Fibroblast of skin of left biceps (primary cell): ENCODE measurements at regions not wholly inside any gene's neighbourhood (a gene's known extent, or its start where the extent isn't known, plus 50 kb on each side); places are given as distances from the start of the nearest gene placed in this dataset.

Experiments
- DNase-seq, 2 experiments: peaks; one replicate each; pipeline ENCODE4 v3.0.0-alpha.2; 2013; ENCODE audit warnings: low read depth in 2 of 2

DNA sequence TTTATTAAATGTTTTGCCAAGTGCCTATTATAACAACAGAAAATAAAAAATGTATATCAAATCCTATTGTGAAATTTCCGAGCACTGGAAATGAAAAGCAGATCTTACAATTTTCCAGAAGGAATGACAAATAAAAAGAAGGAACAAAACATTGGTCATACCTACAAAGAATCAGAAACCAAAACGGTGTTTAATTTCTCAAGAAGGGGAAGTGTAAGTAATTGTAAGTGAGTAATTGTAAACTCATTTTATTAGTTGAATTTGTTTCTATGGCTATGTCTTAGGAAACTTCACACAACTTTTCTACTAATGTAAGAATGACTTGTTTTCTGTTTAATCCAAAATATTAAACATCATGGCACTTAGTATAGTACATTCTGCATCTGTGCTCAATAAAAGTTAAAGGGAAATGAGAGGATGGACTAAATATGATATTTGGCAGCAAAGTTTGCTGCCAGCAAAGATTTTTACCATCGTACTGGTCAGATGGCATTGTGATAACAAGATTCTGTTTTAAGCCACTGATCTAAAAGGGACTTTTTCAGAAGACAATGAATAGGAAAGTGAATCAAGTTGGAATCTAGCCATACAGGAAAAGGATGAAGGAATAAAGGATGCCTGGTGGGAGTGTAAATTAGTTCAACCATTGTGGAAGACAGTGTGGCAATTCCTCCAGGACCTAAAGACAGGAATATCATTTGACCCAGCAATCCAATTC is 232.4 kb downstream of the NFKBIZ start:
- DNase-seq, result no peak

DNA sequence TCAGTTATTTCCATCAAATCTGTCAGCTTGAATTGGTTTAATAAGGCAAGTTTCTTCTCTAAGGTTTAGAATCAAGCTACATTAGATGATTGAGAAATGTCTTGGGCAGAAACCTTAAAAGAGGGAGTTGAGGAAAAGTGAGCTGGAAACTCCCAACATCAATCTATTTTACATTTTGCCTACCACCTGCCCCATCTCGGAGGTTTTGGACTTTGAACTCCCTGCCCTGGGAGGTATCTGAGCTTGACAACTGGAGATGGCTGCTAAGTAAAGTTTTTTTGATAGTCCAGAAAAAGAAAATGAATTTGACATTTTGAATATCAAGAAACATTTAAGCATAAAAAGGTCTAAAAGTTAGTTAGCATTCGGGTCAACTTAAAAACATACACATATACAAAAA is 234.2 kb downstream of the NFKBIZ start:
- DNase-seq, result no peak

DNA sequence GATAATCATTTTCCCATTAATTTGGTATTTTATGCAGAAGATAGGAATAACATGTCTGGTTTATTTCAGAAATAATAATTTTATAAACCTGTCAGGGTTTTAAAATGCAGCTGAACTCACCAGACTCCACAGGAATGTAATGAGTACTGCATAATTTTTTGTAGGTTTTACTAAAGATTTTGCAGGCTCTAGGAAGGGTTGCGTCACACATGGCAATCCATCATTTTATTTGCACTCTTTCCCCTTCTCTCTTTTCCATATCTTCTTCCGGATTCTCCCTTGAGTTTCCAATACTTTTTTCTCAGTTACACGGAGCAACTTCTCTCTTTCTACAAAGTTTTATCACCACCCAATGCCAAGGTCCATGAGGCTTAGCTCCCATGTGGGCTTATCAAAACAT is 234.7 kb downstream of the NFKBIZ start:
- no peak for DNase-seq

DNA sequence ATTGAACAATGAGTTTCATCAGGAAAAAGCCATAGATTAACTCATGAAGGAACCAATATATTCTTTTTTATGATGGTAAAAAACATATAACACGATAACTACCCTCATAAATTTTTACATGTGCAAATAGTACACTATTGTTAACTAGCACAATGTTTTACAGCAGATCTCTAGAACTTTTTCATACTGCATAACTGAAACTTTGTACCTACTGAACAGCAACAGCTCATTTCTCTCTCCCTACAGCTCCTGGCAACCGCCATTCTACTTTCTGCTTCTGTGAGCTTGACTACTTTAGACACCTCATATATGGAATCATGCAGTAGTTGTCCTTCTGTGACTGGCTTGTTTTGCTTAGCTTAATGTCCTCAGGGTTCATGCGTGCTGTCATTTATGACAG is 235.4 kb downstream of the NFKBIZ start:
- DNase-seq, result no peak

DNA sequence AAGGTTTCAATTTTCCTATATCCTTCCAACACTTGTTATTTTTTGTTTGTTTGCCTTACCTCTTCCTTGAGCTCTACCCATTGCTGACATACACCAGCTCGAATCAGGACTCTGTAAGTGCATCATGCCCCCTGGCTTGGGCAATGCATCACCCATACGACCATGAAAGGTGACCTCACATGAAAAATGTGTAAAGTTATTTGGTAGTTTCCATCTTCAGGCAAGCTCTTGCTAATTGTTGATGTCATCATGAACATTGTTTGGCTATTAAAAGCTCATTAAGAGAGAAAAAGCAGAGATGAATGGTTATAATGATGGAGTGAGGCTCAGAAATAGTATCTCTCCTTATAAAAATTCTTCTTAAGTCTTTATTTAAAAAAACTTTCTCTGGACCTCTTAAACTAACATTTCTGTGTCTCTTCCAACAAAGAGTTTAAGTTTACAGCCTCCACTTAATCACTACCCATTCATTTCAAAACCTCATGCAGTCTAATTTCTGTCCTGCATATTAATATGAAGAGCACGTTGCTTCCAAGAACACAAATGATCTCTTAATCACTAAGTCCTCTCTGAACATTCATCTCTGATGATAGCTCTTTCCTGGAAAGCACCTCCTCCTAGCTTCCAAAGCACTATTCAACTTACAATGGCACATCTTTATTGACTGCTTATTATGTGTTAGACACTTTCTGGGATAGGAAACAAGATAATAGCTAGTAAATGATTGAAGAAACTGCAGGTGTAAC is 236.3 kb downstream of the NFKBIZ start:
- DNase-seq, result no peak

DNA sequence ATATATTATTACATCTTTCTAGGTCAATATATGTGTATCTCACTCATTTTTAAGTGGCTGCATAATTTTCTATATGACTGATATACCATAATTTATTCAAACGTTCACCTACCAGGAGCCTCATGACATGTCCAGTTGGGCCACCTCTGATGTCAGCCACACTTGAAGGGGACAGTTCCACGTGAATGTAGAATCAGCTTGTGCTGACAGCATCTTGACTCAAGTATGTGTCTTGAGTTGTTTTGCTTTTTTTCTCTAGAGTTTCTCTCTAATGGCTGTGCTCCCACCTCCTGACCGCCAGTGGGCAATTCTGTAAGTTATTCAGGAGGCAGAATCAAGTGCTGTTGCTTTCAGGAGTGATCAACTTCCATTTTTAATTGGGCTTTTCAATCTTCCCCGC is 237.9 kb downstream of the NFKBIZ start:
- DNase-seq, result no peak

DNA sequence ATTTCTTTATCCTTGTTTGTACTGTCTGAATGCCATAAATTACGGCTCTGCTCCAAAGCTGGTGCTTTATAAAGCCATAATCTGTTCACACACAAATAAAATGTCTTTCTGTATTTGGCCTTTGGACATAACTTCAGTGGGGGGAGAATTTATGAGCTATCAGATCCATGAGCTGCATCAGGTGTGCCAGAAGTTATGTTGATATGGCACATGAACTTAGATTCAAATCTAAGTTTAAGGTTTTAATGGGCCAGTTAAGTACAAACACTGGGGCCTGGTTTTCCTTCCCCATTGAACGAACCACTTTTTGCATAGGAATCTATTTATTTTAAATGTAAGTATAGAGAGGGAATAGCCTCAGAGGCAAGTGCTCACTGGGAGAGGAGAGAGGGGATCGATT is 239.9 kb downstream of the NFKBIZ start:
- DNase-seq, result no peak

DNA sequence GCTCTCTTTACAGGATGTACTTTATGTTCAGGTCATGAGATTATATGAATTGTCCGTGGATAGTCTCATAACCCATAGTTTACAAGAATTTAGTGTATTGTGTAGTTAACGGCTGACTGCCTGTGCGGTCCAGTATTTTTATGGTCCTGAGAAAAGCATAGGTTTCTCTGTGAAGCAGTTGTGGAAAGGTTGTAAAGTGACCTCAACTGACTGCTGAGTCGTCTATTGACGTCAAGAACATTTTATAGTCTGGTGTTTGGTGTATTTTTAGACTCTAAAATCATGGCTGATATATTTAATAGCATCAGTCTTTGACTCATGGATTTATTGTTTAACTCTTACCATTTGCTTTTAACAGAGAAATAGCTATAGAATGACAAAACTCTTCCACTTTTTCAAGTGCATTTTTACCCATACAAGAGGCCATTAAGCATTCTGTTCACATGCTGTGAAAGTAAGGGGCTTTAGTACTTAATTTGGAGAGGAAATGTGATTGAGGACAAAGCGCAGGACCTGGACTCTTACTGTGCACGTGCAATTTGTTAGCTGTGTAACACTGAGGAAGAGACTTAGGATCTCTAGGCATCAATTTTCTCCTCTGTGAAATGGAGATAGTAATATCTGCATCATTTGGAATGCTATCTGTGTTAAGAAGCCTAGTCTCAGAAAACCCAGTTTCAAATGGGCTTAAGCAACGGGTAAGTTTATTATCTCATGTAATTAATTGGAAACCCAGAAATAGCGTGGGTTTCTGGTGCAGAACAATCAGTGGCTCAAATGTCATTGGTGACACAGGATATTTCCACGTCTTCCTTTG is 240.8 kb downstream of the NFKBIZ start:
- peak; percentile 68 to 74 for DNase-seq

DNA sequence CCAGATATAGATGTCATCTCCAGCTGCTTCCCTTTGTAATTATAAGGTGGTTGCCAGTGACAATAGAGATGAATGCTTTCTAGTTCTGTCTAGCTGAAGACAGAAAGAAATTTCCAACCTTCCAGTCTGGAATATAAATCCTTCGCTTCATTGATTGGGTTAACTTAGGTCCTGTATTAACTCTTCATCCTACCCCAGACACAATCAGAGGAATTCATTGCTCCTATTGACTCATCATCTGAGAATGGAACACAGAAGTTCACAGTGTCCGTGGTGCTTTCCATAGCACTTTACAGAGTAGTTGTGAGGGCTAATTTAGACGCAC is 241.4 kb downstream of the NFKBIZ start:
- no peak for DNase-seq

DNA sequence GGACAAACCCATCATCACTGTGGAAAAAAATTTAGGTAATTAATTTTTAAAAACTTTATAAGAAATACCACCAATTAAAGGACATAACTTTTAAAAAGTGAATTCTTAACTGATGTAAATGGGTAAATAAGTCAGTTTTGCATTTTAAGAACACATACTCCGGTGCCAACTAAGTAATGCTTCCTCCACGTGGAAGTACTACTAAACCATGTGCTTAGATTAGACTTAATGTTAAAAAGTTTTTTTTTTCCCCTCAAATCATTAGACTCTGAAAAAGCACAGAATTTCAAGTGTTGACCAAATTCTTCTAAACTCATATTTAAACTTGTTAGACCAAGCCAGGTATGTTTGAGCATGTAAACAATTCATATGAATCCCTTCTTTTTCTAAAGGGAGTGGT is 242.0 kb downstream of the NFKBIZ start:
- DNase-seq, result no peak

DNA sequence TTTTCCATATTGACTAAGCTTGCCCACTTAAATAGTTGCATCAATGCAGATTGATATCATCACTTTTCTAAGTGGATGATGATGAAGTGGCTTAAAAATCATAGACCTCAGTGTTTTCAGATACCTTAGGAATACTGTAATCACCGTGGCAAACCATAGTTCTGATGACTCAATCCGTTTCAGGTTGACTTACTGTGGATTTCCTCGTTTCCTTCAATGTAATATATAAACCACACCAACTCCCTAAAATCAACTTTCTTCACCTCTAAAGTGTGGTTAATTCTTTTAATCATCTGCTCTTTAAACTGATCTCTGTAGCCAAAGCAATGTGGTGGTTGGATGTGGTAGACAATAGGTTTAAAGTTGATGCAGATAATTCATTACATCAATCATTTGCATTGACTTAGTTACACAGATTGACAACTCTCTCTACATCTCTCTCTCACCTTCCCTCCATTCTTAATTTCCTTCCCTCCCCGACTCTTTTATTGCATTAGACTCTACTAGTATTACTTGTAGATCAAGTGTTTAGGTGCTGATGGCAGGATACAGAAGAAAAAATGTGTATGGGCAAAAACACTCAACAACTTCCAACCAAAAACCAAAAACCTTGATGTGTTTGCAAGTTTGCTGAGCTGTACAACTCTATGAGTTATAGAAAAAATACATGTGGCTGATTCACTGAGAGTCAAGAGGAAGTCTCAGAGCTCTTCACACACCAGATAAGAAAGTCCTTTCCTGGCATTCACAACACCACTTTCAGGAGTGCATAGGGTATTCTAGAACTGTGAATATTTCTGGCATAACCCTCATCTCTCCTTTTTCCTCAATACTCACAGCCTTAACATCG is 243.5 kb downstream of the NFKBIZ start:
- no peak for DNase-seq

DNA sequence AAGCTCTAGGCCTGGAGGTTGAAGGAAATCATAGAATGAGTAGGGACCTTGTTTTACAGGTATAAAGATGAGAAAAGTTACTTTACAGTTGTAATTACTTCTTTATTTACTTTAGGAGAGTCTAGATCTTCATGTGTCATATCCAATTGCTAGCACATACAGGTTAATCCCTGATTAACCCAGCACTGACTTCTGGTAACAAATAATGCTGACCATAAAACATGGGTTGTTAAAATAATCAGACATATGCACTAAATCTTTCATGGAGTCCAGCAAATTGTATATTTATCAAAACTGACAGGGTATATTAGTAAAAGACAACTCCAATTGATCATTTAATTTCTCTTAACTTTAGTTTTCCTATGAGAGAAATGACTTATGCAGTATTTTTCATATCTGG is 245.2 kb downstream of the NFKBIZ start:
- DNase-seq, result no peak

DNA sequence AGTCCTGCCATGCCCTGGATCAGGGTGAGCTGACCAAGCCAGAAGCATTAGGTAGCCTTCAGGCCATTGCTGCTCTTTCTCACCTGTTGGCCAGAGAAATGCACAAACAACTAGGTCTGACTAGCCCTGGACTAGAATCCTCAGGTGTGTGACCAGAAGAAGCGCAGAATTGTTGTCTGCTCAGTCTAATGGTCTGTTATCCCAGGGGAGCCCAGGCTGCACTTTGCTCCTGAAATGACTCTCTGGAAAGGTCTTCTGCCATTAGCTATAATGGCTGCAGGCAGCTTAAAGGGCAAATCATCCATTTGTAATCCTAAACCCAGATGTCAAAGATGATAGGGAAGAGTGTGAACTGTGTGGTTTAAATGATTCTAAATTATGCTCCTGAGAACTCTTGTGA is 246.1 kb downstream of the NFKBIZ start:
- DNase-seq, result no peak

DNA sequence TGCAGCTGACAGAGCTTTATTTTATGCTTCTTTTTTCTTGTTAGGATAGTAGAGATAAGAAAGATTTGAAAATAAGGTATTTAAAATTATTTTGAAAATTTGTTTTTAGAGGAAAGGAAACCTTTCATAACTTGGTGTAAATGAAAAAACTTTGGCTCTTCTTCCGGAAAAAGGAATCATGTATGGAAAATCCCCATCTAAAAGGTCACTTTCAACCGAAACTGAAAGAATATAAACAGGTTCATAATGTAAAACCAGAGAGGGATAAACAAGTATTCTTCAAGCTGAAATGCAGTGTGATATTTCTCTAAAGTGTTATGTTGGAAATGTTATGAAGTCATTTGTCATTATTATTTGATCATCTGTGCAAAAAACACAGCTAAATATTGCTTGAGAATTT is 246.8 kb downstream of the NFKBIZ start:
- DNase-seq, result no peak

DNA sequence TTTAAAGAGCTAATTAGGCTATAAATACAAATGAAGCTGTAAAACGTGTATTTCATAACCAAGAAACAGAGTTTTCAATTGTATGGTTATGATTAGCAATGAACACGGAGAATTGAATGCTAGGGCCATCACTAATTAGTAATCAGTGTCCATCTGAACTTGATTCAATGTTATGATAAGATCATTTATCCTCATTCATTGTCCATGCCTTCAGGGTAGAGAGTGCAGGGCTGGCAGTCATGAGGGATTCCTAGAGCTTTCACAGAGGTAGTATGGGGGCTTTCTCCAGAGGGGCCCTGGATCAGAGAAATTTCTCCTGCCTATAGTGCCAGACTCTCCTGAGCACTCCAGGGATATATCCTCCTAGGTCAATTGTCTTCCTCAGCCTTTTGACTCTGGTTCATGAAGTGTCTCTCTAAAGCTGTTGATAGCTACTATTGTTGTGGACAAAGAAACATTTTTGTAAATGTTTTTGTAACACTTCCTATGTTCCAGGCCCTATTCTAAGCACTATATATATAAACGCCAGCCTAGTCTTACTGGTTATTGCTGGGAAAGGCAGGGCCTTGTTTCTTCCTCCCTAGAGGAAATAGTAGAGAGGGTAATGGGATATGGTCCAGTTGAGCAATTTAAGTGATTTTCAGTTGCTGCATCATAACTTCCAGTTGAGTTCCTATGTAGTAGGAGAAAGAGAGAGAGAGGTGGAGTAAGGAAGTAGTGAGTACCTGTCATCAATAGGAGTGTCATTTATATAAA is 249.0 kb downstream of the NFKBIZ start:
- DNase-seq, result no peak

DNA sequence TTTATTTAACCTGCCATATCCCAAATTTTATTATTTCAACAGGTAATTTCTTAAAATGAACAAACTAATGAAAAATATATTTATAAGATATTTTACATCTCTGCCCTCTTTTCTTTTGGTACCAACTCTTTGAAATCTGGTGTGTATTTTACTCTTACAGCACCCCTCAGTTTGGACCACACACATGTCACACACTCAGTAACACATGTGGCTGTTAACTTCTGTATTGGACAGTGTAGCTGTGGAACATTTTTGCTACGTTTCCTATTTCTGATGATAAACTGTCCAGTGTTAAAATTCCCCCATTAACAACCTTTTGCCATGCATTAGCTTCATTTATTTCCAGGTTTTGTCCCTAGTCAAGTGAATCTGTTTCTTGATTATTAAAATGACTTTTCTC is 250.6 kb downstream of the NFKBIZ start:
- DNase-seq, result no peak

DNA sequence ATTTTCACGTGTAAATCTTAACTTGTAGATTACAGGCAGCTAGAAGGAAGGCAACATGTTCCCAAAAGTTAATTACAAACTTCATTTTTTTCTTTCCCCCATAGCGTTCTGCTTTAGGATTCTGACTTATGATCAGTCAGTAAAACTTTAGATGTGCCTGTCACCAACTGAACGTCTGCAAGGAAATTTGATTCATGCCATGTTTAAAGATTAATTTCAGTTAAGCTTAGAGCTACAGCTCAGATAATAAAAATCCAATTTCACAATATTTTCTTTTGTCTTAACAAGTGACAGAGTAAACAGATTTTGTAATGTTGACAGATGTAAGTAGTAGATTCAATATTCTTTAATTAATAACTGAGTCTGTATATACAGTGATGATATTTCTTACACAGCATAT is 253.1 kb downstream of the NFKBIZ start:
- DNase-seq, result no peak

DNA sequence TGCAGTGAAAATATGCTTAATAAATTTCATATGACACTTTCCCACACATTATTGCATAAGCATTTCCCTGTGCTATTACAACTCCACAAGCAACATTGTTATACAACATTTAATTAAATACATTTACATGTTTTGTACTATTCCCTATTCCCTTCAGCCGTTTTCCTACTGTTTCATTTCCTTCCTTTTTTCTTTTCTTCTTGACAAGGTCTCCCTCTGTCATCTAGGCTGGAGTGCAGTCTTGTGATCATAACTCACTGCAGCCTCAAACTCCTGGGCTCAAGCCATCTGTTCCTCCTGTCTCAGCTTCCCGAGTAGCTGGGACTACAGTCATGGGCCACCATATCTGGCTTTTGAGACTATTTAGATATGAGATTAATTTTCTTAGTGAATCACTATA is 254.7 kb downstream of the NFKBIZ start:
- DNase-seq, result no peak

DNA sequence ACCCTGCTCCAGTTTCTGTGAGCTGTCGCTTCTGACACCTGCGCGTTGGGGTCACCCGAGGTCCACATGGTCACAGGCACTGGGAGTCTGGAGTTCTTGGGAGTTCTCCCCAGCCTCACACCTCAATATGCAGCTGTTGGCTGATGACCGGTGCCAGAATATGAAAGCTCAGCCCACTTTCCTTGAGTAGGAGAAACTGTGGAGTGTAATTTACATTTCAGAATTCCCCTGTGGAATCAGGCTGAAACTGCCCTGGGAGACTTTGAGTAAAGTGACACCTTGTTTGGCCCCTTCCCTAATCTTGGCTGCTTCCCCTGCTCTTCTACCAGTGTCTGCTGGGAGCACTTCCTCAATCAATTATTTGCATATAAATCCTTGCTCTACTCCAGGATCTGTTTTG is 255.9 kb downstream of the NFKBIZ start:
- DNase-seq, result no peak

DNA sequence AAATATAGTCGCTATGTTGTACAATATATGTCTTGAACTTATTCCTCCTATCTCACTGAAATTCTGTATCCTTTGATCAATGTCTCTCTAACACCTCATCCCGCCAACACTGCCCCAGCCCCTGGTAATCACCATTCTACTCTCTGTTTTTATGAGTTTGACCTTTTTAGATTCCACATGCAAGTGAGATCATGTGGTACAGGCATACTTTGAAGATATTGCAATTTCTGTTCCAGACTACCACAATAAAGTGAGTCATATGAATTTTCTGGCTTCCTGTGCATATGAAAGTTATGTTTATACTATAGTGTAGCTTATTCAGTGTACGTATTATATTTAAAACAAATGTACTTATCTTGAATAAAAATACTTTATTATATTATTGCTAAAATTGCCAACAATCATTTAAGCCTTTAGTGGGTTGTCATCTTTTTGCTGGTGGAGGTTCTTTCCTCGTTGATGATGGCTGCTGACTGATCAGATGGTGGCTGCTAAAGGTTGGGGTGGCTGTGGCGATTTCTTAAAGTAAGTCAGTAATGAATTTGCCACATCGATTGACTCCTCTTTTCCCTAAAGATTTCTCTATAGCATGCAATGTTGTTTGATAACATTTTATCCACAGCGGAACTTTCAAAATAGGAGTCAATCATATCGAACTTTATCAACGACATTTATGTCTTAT is 257.2 kb downstream of the NFKBIZ start:
- no peak for DNase-seq
